ENCODE measurements at regions not wholly inside any gene's neighbourhood (a gene's known extent, or its start where the extent isn't known, plus 50 kb on each side); places are given as distances from the start of the nearest gene placed in this dataset.

- Mint-ChIP-seq H3K4me1 (ENCODE audit: low read depth) (no peaks in the 10 kb centered on the region), H3K27ac (no peak overlapping the region), H3K4me3 (no peak overlapping the region), H3K9me3 (peaks cover 2% of the 10 kb centered on the region), H3K27me3 (ENCODE audit: insufficient read depth) (no peaks in the 10 kb centered on the region), H3K36me3 (ENCODE audit: low read depth) (no peaks in the 10 kb centered on the region)
- intact Hi-C loops (cut with micrococcal nuclease): no loop called here
- no peak for DNase-seq (ENCODE audit: low spot score)
These were observed 623.1 kb upstream of the CPEB2 start for GRCh38 chr4:14379183-14379582.

- intact Hi-C loops (cut with micrococcal nuclease): no loop called here
- Mint-ChIP-seq H3K4me3 (no peak overlapping the region), H3K27me3 (ENCODE audit: insufficient read depth) (no peaks in the 10 kb centered on the region), H3K4me1 (ENCODE audit: low read depth) (no peaks in the 10 kb centered on the region), H3K36me3 (ENCODE audit: low read depth) (no peaks in the 10 kb centered on the region), H3K27ac (no peak overlapping the region), H3K9me3 (peaks cover 2% of the 10 kb centered on the region)
- DNase-seq (ENCODE audit: low spot score): no peak
These were observed 618.6 kb upstream of the CPEB2 start for GRCh38 chr4:14383652-14384051.

GRCh38 chr4:14384824-14385223 lies 617.5 kb upstream of the CPEB2 start:
- intact Hi-C loops (cut with micrococcal nuclease): no loop called here
- DNase-seq (ENCODE audit: low spot score): no peak
- no peaks in the 10 kb centered on the region for H3K4me1 Mint-ChIP-seq (ENCODE audit: low read depth)
- no peak overlapping the region for H3K27ac Mint-ChIP-seq
- H3K36me3 Mint-ChIP-seq (ENCODE audit: low read depth): no peaks in the 10 kb centered on the region
- H3K27me3 Mint-ChIP-seq (ENCODE audit: insufficient read depth): no peaks in the 10 kb centered on the region
- H3K4me3 Mint-ChIP-seq: no peak overlapping the region
- peaks cover under 1% of the 10 kb centered on the region for H3K9me3 Mint-ChIP-seq

- no peaks in the 10 kb centered on the region for H3K27me3 Mint-ChIP-seq (ENCODE audit: insufficient read depth)
- H3K4me3 Mint-ChIP-seq: no peak overlapping the region
- intact Hi-C loops (cut with micrococcal nuclease): no loop called here
- no peaks in the 10 kb centered on the region for H3K4me1 Mint-ChIP-seq (ENCODE audit: low read depth)
- no peak for DNase-seq (ENCODE audit: low spot score)
- no peaks in the 10 kb centered on the region for H3K9me3 Mint-ChIP-seq
- H3K27ac Mint-ChIP-seq: no peak overlapping the region
- H3K36me3 Mint-ChIP-seq (ENCODE audit: low read depth): no peaks in the 10 kb centered on the region
These were observed 616.1 kb upstream of the CPEB2 start for GRCh38 chr4:14386196-14386595.

- H3K4me3 Mint-ChIP-seq: no peak overlapping the region
- H3K9me3 Mint-ChIP-seq: no peaks in the 10 kb centered on the region
- H3K4me1 Mint-ChIP-seq (ENCODE audit: low read depth): no peaks in the 10 kb centered on the region
- H3K27me3 Mint-ChIP-seq (ENCODE audit: insufficient read depth): no peaks in the 10 kb centered on the region
- intact Hi-C loops (cut with micrococcal nuclease): no loop called here
- DNase-seq (ENCODE audit: low spot score): no peak
- no peak overlapping the region for H3K27ac Mint-ChIP-seq
- no peaks in the 10 kb centered on the region for H3K36me3 Mint-ChIP-seq (ENCODE audit: low read depth)
These were observed 614.6 kb upstream of the CPEB2 start for GRCh38 chr4:14387647-14388046.

- intact Hi-C loops (cut with micrococcal nuclease): no loop called here
- no peak overlapping the region for H3K4me3 Mint-ChIP-seq
- H3K9me3 Mint-ChIP-seq: no peaks in the 10 kb centered on the region
- H3K36me3 Mint-ChIP-seq (ENCODE audit: low read depth): no peaks in the 10 kb centered on the region
- H3K27me3 Mint-ChIP-seq (ENCODE audit: insufficient read depth): no peaks in the 10 kb centered on the region
- no peak overlapping the region for H3K27ac Mint-ChIP-seq
- H3K4me1 Mint-ChIP-seq (ENCODE audit: low read depth): no peaks in the 10 kb centered on the region
- DNase-seq (ENCODE audit: low spot score): no peak
These were observed 609.9 kb upstream of the CPEB2 start for GRCh38 chr4:14392378-14392777.

GRCh38 chr4:14396183-14396582 lies 606.1 kb upstream of the CPEB2 start:
- Mint-ChIP-seq H3K9me3 (peaks cover 4% of the 10 kb centered on the region), H3K27me3 (ENCODE audit: insufficient read depth) (no peaks in the 10 kb centered on the region), H3K27ac (no peak overlapping the region), H3K4me1 (ENCODE audit: low read depth) (no peaks in the 10 kb centered on the region), H3K4me3 (no peak overlapping the region), H3K36me3 (ENCODE audit: low read depth) (no peaks in the 10 kb centered on the region)
- intact Hi-C loops (cut with micrococcal nuclease): no loop called here
- DNase-seq (ENCODE audit: low spot score): no peak

- Mint-ChIP-seq H3K27ac (no peak overlapping the region), H3K9me3 (peaks cover 20% of the 10 kb centered on the region), H3K4me1 (ENCODE audit: low read depth) (no peaks in the 10 kb centered on the region), H3K27me3 (ENCODE audit: insufficient read depth) (no peaks in the 10 kb centered on the region), H3K36me3 (ENCODE audit: low read depth) (no peaks in the 10 kb centered on the region), H3K4me3 (no peak overlapping the region)
- intact Hi-C loops (cut with micrococcal nuclease): no loop called here
- DNase-seq (ENCODE audit: low spot score): no peak
These were observed 602.4 kb upstream of the CPEB2 start for GRCh38 chr4:14399848-14400247.

- no peak for DNase-seq (ENCODE audit: low spot score)
- H3K4me3 Mint-ChIP-seq: no peak overlapping the region
These were observed 602.0 kb upstream of the CPEB2 start for GRCh38 chr4:14400307-14400706.

GRCh38 chr4:14403132-14403531 lies 599.1 kb upstream of the CPEB2 start:
- H3K4me3 Mint-ChIP-seq: no peak overlapping the region
- no peaks in the 10 kb centered on the region for H3K27me3 Mint-ChIP-seq (ENCODE audit: insufficient read depth)
- H3K36me3 Mint-ChIP-seq (ENCODE audit: low read depth): no peaks in the 10 kb centered on the region
- H3K27ac Mint-ChIP-seq: no peak overlapping the region
- peaks cover 20% of the 10 kb centered on the region for H3K9me3 Mint-ChIP-seq
- no peaks in the 10 kb centered on the region for H3K4me1 Mint-ChIP-seq (ENCODE audit: low read depth)
- intact Hi-C loops (cut with micrococcal nuclease): no loop called here
- no peak for DNase-seq (ENCODE audit: low spot score)

More at GRCh38 chr4:14400307-14400706, 602.0 kb upstream of the CPEB2 start:
- Mint-ChIP-seq H3K9me3 (peaks cover 20% of the 10 kb centered on the region), H3K27ac (no peak overlapping the region), H3K4me1 (ENCODE audit: low read depth) (no peaks in the 10 kb centered on the region), H3K27me3 (ENCODE audit: insufficient read depth) (no peaks in the 10 kb centered on the region), H3K36me3 (ENCODE audit: low read depth) (no peaks in the 10 kb centered on the region)
- intact Hi-C loops (cut with micrococcal nuclease): no loop called here

- peaks cover 16% of the 10 kb centered on the region for H3K9me3 Mint-ChIP-seq
- H3K4me3 Mint-ChIP-seq: no peak overlapping the region
- no peaks in the 10 kb centered on the region for H3K27me3 Mint-ChIP-seq (ENCODE audit: insufficient read depth)
- no peaks in the 10 kb centered on the region for H3K36me3 Mint-ChIP-seq (ENCODE audit: low read depth)
- intact Hi-C loops (cut with micrococcal nuclease): no loop called here
- no peak overlapping the region for H3K27ac Mint-ChIP-seq
- no peaks in the 10 kb centered on the region for H3K4me1 Mint-ChIP-seq (ENCODE audit: low read depth)
- DNase-seq (ENCODE audit: low spot score): no peak
These were observed 597.6 kb upstream of the CPEB2 start for GRCh38 chr4:14404730-14405129.

GRCh38 chr4:14410516-14410915 lies 591.8 kb upstream of the CPEB2 start:
- no peaks in the 10 kb centered on the region for H3K4me1 Mint-ChIP-seq (ENCODE audit: low read depth)
- H3K9me3 Mint-ChIP-seq: peaks cover 3% of the 10 kb centered on the region

GRCh38 chr4:14415146-14415545 lies 587.1 kb upstream of the CPEB2 start:
- DNase-seq (ENCODE audit: low spot score): no peak
- Mint-ChIP-seq H3K4me1 (ENCODE audit: low read depth) (no peaks in the 10 kb centered on the region), H3K9me3 (peaks cover 7% of the 10 kb centered on the region), H3K27ac (no peak overlapping the region), H3K4me3 (no peak overlapping the region), H3K27me3 (ENCODE audit: insufficient read depth) (no peaks in the 10 kb centered on the region), H3K36me3 (ENCODE audit: low read depth) (no peaks in the 10 kb centered on the region)
- intact Hi-C loops (cut with micrococcal nuclease): no loop called here

More at GRCh38 chr4:14410516-14410915, 591.8 kb upstream of the CPEB2 start:
- Mint-ChIP-seq H3K36me3 (ENCODE audit: low read depth) (no peaks in the 10 kb centered on the region), H3K27ac (no peak overlapping the region), H3K27me3 (ENCODE audit: insufficient read depth) (no peaks in the 10 kb centered on the region), H3K4me3 (no peak overlapping the region)
- no peak for DNase-seq (ENCODE audit: low spot score)
- intact Hi-C loops (cut with micrococcal nuclease): no loop called here

GRCh38 chr4:14419516-14419915 lies 582.8 kb upstream of the CPEB2 start:
- no peaks in the 10 kb centered on the region for H3K4me1 Mint-ChIP-seq (ENCODE audit: low read depth)
- H3K9me3 Mint-ChIP-seq: peaks cover 4% of the 10 kb centered on the region
- intact Hi-C loops (cut with micrococcal nuclease): no loop called here
- H3K27ac Mint-ChIP-seq: no peak overlapping the region
- no peaks in the 10 kb centered on the region for H3K27me3 Mint-ChIP-seq (ENCODE audit: insufficient read depth)
- no peak overlapping the region for H3K4me3 Mint-ChIP-seq
- DNase-seq (ENCODE audit: low spot score): no peak
- no peaks in the 10 kb centered on the region for H3K36me3 Mint-ChIP-seq (ENCODE audit: low read depth)

Data from activated T-helper 1 cell treated with anti-CD3 and anti-CD28 coated beads, Interleukin-12 subunit alpha, Interleukin-12 subunit beta, Interleukin-2, Interleukin-4 antibody, amounts not matched to agents 30 ng/mL and 10 ng/mL and 1 ng/mL, durations not matched to agents 14 hours and 24 hours and 36 hours (primary cell).